GM12875 (cell line): ENCODE measurements at regions not wholly inside any gene's neighbourhood (a gene's known extent, or its start where the extent isn't known, plus 50 kb on each side); places are given as distances from the start of the nearest gene placed in this dataset.

Experiments used
- H3K4me3 ChIP-seq: one replicate; pipeline ENCODE4 v1.5.1; 2011; ENCODE audit warnings: low read depth, low read length, control low read depth
- CTCF ChIP-seq: IDR thresholded peaks from 2 replicates; pipeline ENCODE4 v1.5.1; 2011; ENCODE audit warnings: low read depth, mild to moderate bottlenecking, control low read depth, inconsistent platforms, low read length, moderate library complexity, borderline replicate concordance; ENCODE audit not compliant: insufficient read depth

- no peak for TF ChIP-seq CTCF
- H3K4me3 ChIP-seq = no peak overlapping the region
These were observed 70.0 kb upstream of the SSBP2 start for GRCh38 chr5:81820863-81821262.

GRCh38 chr5:81820318-81820636 lies 69.4 kb upstream of the SSBP2 start:
- TF ChIP-seq CTCF = no peak
- H3K4me3 ChIP-seq = no peak overlapping the region

GRCh38 chr5:81819556-81820317 lies 68.8 kb upstream of the SSBP2 start:
- no peak overlapping the region for H3K4me3 ChIP-seq
- no peak for TF ChIP-seq CTCF

- TF ChIP-seq CTCF = no peak
- no peak overlapping the region for H3K4me3 ChIP-seq
These were observed 67.1 kb upstream of the SSBP2 start for GRCh38 chr5:81817980-81818379.

- no peak for TF ChIP-seq CTCF
- no peak overlapping the region for H3K4me3 ChIP-seq
These were observed 66.2 kb upstream of the SSBP2 start for GRCh38 chr5:81817086-81817485.

- no peak for TF ChIP-seq CTCF
- H3K4me3 ChIP-seq = no peak overlapping the region
These were observed 64.4 kb upstream of the SSBP2 start for GRCh38 chr5:81815321-81815720.

- no peak for TF ChIP-seq CTCF
- H3K4me3 ChIP-seq = no peak overlapping the region
These were observed 57.2 kb upstream of the SSBP2 start for GRCh38 chr5:81808106-81808505.
